DOHH2 (cell line): ENCODE measurements at regions not wholly inside any gene's neighbourhood (a gene's known extent, or its start where the extent isn't known, plus 50 kb on each side); places are given as distances from the start of the nearest gene placed in this dataset.
"Not testable (repeated sequence)": the region's sequence is repeated elsewhere in the genome, so short reads cannot be mapped to it uniquely, and the experiment has no call there.

Source experiments
- H3F3A ChIP-seq: fragments of 200-600 bp; sonication (generic), shearing (Covaris generic); 2 replicates; pipeline ENCODE4 v1.6.0; 2016; ENCODE audit warnings: antibody characterized with exemption, mild to moderate bottlenecking; ENCODE audit not compliant: control insufficient read depth, insufficient read depth
- H3K27ac ChIP-seq: fragments of 200-600 bp; sonication (generic); 2 replicates; pipeline ENCODE4 v1.5.1; 2014; ENCODE audit warnings: low read depth, mild to moderate bottlenecking, low read length, moderate library complexity
- H3K27me3 ChIP-seq: fragments of 200-600 bp; sonication (generic); 2 replicates; pipeline ENCODE4 v1.6.1; 2014; ENCODE audit warnings: mild to moderate bottlenecking, low read length, mixed read lengths; ENCODE audit not compliant: control insufficient read depth
- H3K36me3 ChIP-seq: fragments of 200-600 bp; sonication (generic); 2 replicates; pipeline ENCODE4 v1.6.1; 2014; ENCODE audit warnings: mild to moderate bottlenecking, low read length, moderate library complexity, mixed read lengths; ENCODE audit not compliant: control insufficient read depth
- H3K4me1 ChIP-seq: fragments of 200-600 bp; sonication (generic); 2 replicates; pipeline ENCODE4 v1.6.1; 2014; ENCODE audit warnings: mild to moderate bottlenecking, low read length, mixed read lengths; ENCODE audit not compliant: control insufficient read depth
- H3K4me2 ChIP-seq: fragments of 200-600 bp; sonication (generic); 2 replicates; pipeline ENCODE4 v1.6.0; 2014; ENCODE audit warnings: mild to moderate bottlenecking, low read length, moderate library complexity
- H3K4me3 ChIP-seq: fragments of 200-600 bp; sonication (generic); 2 replicates; pipeline ENCODE4 v1.5.1; 2014; ENCODE audit warnings: mild to moderate bottlenecking, low read length, mixed read lengths
- H3K79me2 ChIP-seq: fragments of 200-600 bp; sonication (generic); 2 replicates; pipeline ENCODE4 v1.6.1; 2014; ENCODE audit warnings: mild to moderate bottlenecking, low read length, mixed read lengths; ENCODE audit not compliant: control insufficient read depth
- H3K9me2 ChIP-seq: fragments of 200-600 bp; sonication (generic); replicated peaks from 2 replicates; pipeline ENCODE4 v1.6.1; 2014; ENCODE audit warnings: mild to moderate bottlenecking, low read length, mixed read lengths; ENCODE audit not compliant: control insufficient read depth
- H3K9me3 ChIP-seq: fragments of 200-600 bp; sonication (generic); 2 replicates; pipeline ENCODE4 v1.6.1; 2014; ENCODE audit warnings: antibody characterized with exemption, low read length, mixed read lengths; ENCODE audit not compliant: control insufficient read depth, insufficient read depth
- H4K20me1 ChIP-seq: fragments of 200-600 bp; sonication (generic); 2 replicates; pipeline ENCODE4 v1.6.0; 2014; ENCODE audit warnings: low read depth, mild to moderate bottlenecking, antibody characterized with exemption, low read length, moderate library complexity; ENCODE audit not compliant: control insufficient read depth, insufficient read depth
- CTCF ChIP-seq: fragments of 200-600 bp; sonication (generic); IDR thresholded peaks from one replicate; pipeline ENCODE4 v1.5.1; 2014; ENCODE audit warnings: antibody characterized with exemption, mild to moderate bottlenecking, low read depth, low read length; ENCODE audit not compliant: poor library complexity, severe bottlenecking
- EZH2phosphoT487 ChIP-seq: fragments of 200-600 bp; sonication (generic); IDR thresholded peaks from 2 replicates; pipeline ENCODE4 v1.6.1; 2017; ENCODE audit warnings: borderline replicate concordance, mild to moderate bottlenecking, antibody characterized with exemption, low read length, moderate library complexity, mixed read lengths

- Histone ChIP-seq H4K20me1 (no peaks in the 10 kb centered on the region), H3K27me3 (no peaks in the 10 kb centered on the region), H3K4me2 (no peak overlapping the region), H3K36me3 (no peaks in the 10 kb centered on the region), H3K4me3 (no peak overlapping the region), H3K9me3 (no peaks in the 10 kb centered on the region), H3K4me1 (no peaks in the 10 kb centered on the region), H3K27ac (no peak overlapping the region), H3F3A (no peaks in the 10 kb centered on the region), H3K9me2 (no peaks in the 10 kb centered on the region), H3K79me2 (no peaks in the 10 kb centered on the region)
- TF ChIP-seq CTCF (no peak), EZH2phosphoT487 (no peak)
Observed at GRCh38 chr3:110436209-110436608, 635.4 kb upstream of the NECTIN3 start.

DNA sequence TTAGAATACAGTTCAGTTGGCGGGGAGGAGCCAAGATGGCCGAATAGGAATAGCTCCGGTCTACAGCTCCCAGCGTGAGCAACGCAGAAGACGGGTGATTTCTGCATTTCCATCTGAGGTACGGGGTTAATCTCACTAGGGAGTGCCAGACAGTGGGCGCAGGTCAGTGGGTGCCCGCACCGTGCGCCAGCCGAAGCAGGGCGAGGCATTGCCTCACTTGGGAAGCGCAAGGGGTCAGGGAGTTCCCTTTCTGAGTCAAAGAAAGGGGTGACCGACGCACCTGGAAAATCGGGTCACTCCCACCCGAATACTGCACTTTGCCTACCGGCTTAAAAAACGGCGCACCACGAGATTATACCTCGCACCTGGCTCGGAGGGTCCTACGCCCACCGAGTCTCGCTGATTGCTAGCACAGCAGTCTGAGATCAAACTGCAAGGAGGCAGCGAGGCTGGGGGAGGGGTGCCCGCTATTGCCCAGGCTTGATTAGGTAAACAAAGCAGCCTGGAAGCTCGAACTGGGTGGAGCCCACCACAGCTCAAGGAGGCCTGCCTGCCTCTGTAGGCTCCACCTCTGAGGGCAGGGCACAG, 631.5 kb upstream of the NECTIN3 start:
- not testable (repeated sequence) for H3K4me1 ChIP-seq, H3K9me3 ChIP-seq, H3K4me2 ChIP-seq, H3K27ac ChIP-seq, H3K36me3 ChIP-seq, H3K4me3 ChIP-seq, H3F3A ChIP-seq, H3K79me2 ChIP-seq, H3K27me3 ChIP-seq, H4K20me1 ChIP-seq, H3K9me2 ChIP-seq

- H3F3A ChIP-seq = no peaks in the 10 kb centered on the region
- H3K79me2 ChIP-seq = no peaks in the 10 kb centered on the region
- no peak overlapping the region for H3K4me3 ChIP-seq
- H3K4me2 ChIP-seq = no peak overlapping the region
- H3K4me1 ChIP-seq = no peaks in the 10 kb centered on the region
- no peaks in the 10 kb centered on the region for H4K20me1 ChIP-seq
- peaks cover 4% of the 10 kb centered on the region; the same call in 1 of the 2 replicates for H3K9me3 ChIP-seq
- H3K27ac ChIP-seq = no peak overlapping the region
- no peaks in the 10 kb centered on the region for H3K27me3 ChIP-seq
- TF ChIP-seq CTCF = no peak
- TF ChIP-seq EZH2phosphoT487 = no peak
- no peaks in the 10 kb centered on the region for H3K36me3 ChIP-seq
- H3K9me2 ChIP-seq = no peaks in the 10 kb centered on the region
Observed at GRCh38 chr3:110454066-110454465, 617.5 kb upstream of the NECTIN3 start.

GRCh38 chr3:110456001-110456400, 615.6 kb upstream of the NECTIN3 start:
- no peaks in the 10 kb centered on the region for H3K36me3 ChIP-seq
- no peak overlapping the region for H3K4me3 ChIP-seq
- no peaks in the 10 kb centered on the region for H3K4me1 ChIP-seq
- H4K20me1 ChIP-seq = no peaks in the 10 kb centered on the region
- no peak overlapping the region for H3K4me2 ChIP-seq
- H3K27me3 ChIP-seq = no peaks in the 10 kb centered on the region
- H3K79me2 ChIP-seq = no peaks in the 10 kb centered on the region
- H3K27ac ChIP-seq = no peak overlapping the region
- no peaks in the 10 kb centered on the region for H3F3A ChIP-seq
- peaks cover 4% of the 10 kb centered on the region; the same call in 1 of the 2 replicates for H3K9me3 ChIP-seq
- H3K9me2 ChIP-seq = no peaks in the 10 kb centered on the region
- TF ChIP-seq CTCF (no peak), EZH2phosphoT487 (no peak)
